Prostate gland (tissue), 2 donors: ENCODE measurements at regions not wholly inside any gene's neighbourhood (a gene's known extent, or its start where the extent isn't known, plus 50 kb on each side); places are given as distances from the start of the nearest gene placed in this dataset.

ENCODE experiments used
- DNase-seq: peaks from one replicate; pipeline ENCODE4 v3.0.0-alpha.2; 2019; ENCODE audit warnings: low spot score
- H3K27ac ChIP-seq, 2 donors: fragments of 200-600 bp; sonication (generic); 2 replicates each; pipeline ENCODE4 v1.5.1; 2017 to 2019
- H3K27me3 ChIP-seq: fragments of 200-600 bp; sonication (generic); replicated peaks from 2 replicates; pipeline ENCODE4 v1.5.1; 2019; ENCODE audit not compliant: insufficient read depth
- H3K36me3 ChIP-seq, 2 donors: fragments of 200-600 bp; sonication (generic); 1 replicate in 1 of 2; 2 replicates in 1 of 2; pipeline versions ENCODE4 v1.5.1 to v1.8.1; 2017 to 2019
- H3K4me1 ChIP-seq: fragments of 200-600 bp; sonication (generic); replicated peaks from 2 replicates; pipeline ENCODE4 v1.5.1; 2019
- H3K4me3 ChIP-seq, 2 donors: fragments of 200-600 bp; sonication (generic); 2 replicates each; pipeline ENCODE4 v1.5.1; 2017 to 2019
- H3K9me3 ChIP-seq: fragments of 200-600 bp; sonication (generic); 2 replicates; pipeline ENCODE4 v1.5.1; 2017
- CTCF ChIP-seq, 4 experiments: fragments of 200-600 bp in 2 of 4; fragments of 450-650 bp in 2 of 4; sonication (generic) in 2 of 4; IDR thresholded peaks; 1 replicate in 3 of 4; 2 replicates in 1 of 4; pipeline ENCODE4 v1.5.1; 2016 to 2019; ENCODE audit warnings: antibody characterized with exemption in 4 of 4, mild to moderate bottlenecking in 2 of 4, moderate library complexity in 2 of 4
- POLR2A ChIP-seq: fragments of 450-650 bp; IDR thresholded peaks from one replicate; pipeline ENCODE4 v1.6.1; 2016; ENCODE audit warnings: antibody characterized with exemption, mild to moderate bottlenecking
- POLR2AphosphoS5 ChIP-seq: sonication (generic); formaldehyde crosslinking; IDR thresholded peaks from one replicate; pipeline ENCODE4 v1.6.1; 2017; ENCODE audit warnings: antibody characterized with exemption
- WGBS: methylation state at CpG from one replicate; pipeline ENCODE4 v1.1.5; 2018; 5-methylcytosine and 5-hydroxymethylcytosine counted together
- intact Hi-C: fragments of 100-400 bp; cut with DNase I; formaldehyde crosslinking; loops from one replicate; pipeline ENCODE4 v1.14.2; 2022

DNA sequence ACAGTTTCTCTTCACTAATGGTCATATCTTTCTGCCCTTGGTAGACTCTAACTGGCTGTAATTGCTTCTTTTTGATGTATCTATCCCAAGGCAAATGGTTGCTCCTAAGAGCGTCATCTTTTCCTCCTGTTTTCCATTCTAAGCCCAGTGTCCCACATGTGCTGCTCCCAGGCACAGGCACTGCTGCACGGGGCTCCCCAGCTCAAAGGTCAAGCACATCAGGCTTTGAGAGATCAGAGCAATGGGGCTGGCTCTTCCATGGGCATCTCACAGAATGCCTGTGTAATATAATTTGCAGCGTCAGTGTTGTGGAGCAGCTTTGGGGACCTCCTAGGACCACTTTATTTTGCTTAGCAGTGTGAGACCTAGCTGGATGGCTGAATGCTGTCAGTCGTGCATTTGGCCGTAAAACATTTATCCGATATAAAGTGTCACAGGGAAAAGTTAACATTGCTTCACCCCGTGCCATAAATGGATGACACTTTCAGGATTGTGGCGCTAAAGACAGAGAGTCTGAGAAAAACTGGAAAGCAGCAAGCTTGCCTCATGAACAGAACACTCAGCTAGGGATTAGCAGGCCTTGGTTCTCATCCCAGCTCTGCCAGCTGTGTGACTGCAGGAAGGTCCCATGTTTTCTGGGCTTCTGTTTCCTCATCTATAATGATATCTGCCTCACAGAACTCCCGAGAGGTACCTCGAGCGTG lies 277.5 kb upstream of the TBL1XR1 start:
- 81% methylated on average over 11 of the region's 11 CpGs for WGBS
- DNase-seq: no peak
- no peaks in the 10 kb centered on the region for H3K36me3 ChIP-seq
- H3K4me1 ChIP-seq: peaks cover 19% of the 10 kb centered on the region
- intact Hi-C loops: no loop called here
- H3K27ac ChIP-seq: peak overlapping the region in 1 of 2 donors; percentile 88
- H3K27me3 ChIP-seq: no peaks in the 10 kb centered on the region
- H3K9me3 ChIP-seq: no peaks in the 10 kb centered on the region
- H3K4me3 ChIP-seq: no peak overlapping the region
- TF ChIP-seq POLR2A (no peak), CTCF (IDR thresholded peaks at IDR 0.05) (no peak), POLR2AphosphoS5 (no peak)

- 53% methylated on average over 5 of the region's 5 CpGs for WGBS
- no peak for TF ChIP-seq POLR2A
- no peak for TF ChIP-seq POLR2AphosphoS5
- TF ChIP-seq CTCF (IDR thresholded peaks at IDR 0.05): no peak
- H3K27ac ChIP-seq: peak overlapping the region in 1 of 2 donors; percentile 88
Measured at GRCh38 chr3:177475356-177475665, 278.0 kb upstream of the TBL1XR1 start.

GRCh38 chr3:177476495-177476894 lies 279.2 kb upstream of the TBL1XR1 start:
- intact Hi-C loops: no loop called here
- Histone ChIP-seq H3K4me1 (peaks cover 19% of the 10 kb centered on the region), H3K4me3 (no peak overlapping the region), H3K27ac (peak overlapping the region; percentile 82 to 88), H3K36me3 (no peaks in the 10 kb centered on the region), H3K27me3 (no peaks in the 10 kb centered on the region), H3K9me3 (no peaks in the 10 kb centered on the region)
- 88% methylated on average over 7 of the region's 7 CpGs for WGBS
- no peak for DNase-seq
- TF ChIP-seq CTCF (IDR thresholded peaks at IDR 0.05) (no peak), POLR2A (no peak), POLR2AphosphoS5 (no peak)

More at GRCh38 chr3:177475356-177475665, 278.0 kb upstream of the TBL1XR1 start:
- H3K9me3 ChIP-seq: no peaks in the 10 kb centered on the region
- no peak overlapping the region for H3K4me3 ChIP-seq
- intact Hi-C loops: no loop called here
- no peak for DNase-seq
- H3K36me3 ChIP-seq: no peaks in the 10 kb centered on the region
- H3K4me1 ChIP-seq: peaks cover 19% of the 10 kb centered on the region
- no peaks in the 10 kb centered on the region for H3K27me3 ChIP-seq

- DNase-seq: no peak
- TF ChIP-seq POLR2AphosphoS5 (peak; percentile 16), CTCF (IDR thresholded peaks at IDR 0.05) (no peak), POLR2A (no peak)
- intact Hi-C loops: no loop called here
- WGBS: 68% methylated on average over 6 of the region's 6 CpGs
- H3K27me3 ChIP-seq: no peaks in the 10 kb centered on the region
- peak overlapping the region; percentile 82 to 88 for H3K27ac ChIP-seq
- H3K4me1 ChIP-seq: peaks cover 19% of the 10 kb centered on the region
- H3K9me3 ChIP-seq: no peaks in the 10 kb centered on the region
- H3K36me3 ChIP-seq: no peaks in the 10 kb centered on the region
- no peak overlapping the region for H3K4me3 ChIP-seq
Measured at GRCh38 chr3:177476921-177477435, 279.7 kb upstream of the TBL1XR1 start.
